Common myeloid progenitor, CD34-positive (primary cell): ENCODE measurements at regions not wholly inside any gene's neighbourhood (a gene's known extent, or its start where the extent isn't known, plus 50 kb on each side); places are given as distances from the start of the nearest gene placed in this dataset.

Source experiments
- CTCF ChIA-PET: fragments of 350-600 bp; sonication (Branson Sonifier 250); formaldehyde crosslinking; loops from one replicate; lab custom pipeline; 2021; ENCODE audit warnings: antibody characterized with exemption; lab: Charles Lee
- POLR2A ChIA-PET: fragments of 350-600 bp; sonication (Branson Sonifier 250); formaldehyde crosslinking; loops from one replicate; lab custom pipeline; 2021; ENCODE audit warnings: antibody characterized with exemption; lab: Charles Lee
- DNase-seq, 3 donors: peaks; one replicate each; pipeline versions ENCODE4 v3.0.0 to v3.0.0-alpha.2; 2013
- H3K27ac ChIP-seq, 2 experiments: 1 replicate in 1 of 2; 2 replicates in 1 of 2; pipeline ENCODE4 v1.7.0; 2013; ENCODE audit warnings: inconsistent platforms in 2 of 2, low read length in 2 of 2, mild to moderate bottlenecking in 2 of 2, low read depth in 1 of 2, moderate library complexity in 1 of 2; ENCODE audit not compliant: severe bottlenecking in 2 of 2, insufficient read depth in 1 of 2, poor library complexity in 1 of 2
- H3K27me3 ChIP-seq, 5 experiments: replicated peaks in 2 of 5; 1 replicate in 3 of 5; 2 replicates in 2 of 5; pipeline versions ENCODE4 v1.6.1 to v1.7.0; 2013; ENCODE audit warnings: low read length in 4 of 5, mild to moderate bottlenecking in 2 of 5, moderate library complexity in 2 of 5, inconsistent platforms in 1 of 5; ENCODE audit not compliant: insufficient read depth in 5 of 5, control insufficient read depth in 4 of 5
- H3K36me3 ChIP-seq, 4 experiments: 1 replicate in 2 of 4; 2 replicates in 2 of 4; pipeline versions ENCODE4 v1.6.1 to v1.7.0; 2013; ENCODE audit warnings: low read length in 3 of 4, control low read depth in 1 of 4, mild to moderate bottlenecking in 1 of 4; ENCODE audit not compliant: control insufficient read depth in 4 of 4, insufficient read depth in 4 of 4
- H3K4me1 ChIP-seq, 4 experiments: 1 replicate in 3 of 4; 2 replicates in 1 of 4; pipeline versions ENCODE4 v1.6.1 to v1.7.1; 2013; ENCODE audit warnings: low read length in 3 of 4, mild to moderate bottlenecking in 3 of 4, control low read depth in 1 of 4, inconsistent platforms in 1 of 4, moderate library complexity in 1 of 4; ENCODE audit not compliant: control insufficient read depth in 4 of 4, insufficient read depth in 4 of 4; ENCODE audit errors: control extremely low read depth in 1 of 4
- H3K4me3 ChIP-seq, 7 experiments: 1 replicate in 4 of 7; 2 replicates in 3 of 7; pipeline versions ENCODE4 v1.5.1 to v1.7.0; 2013; ENCODE audit warnings: mild to moderate bottlenecking in 7 of 7, low read length in 6 of 7, moderate library complexity in 6 of 7, inconsistent platforms in 2 of 7, low read depth in 2 of 7, control low read depth in 1 of 7; ENCODE audit not compliant: insufficient read depth in 4 of 7, control insufficient read depth in 1 of 7; ENCODE audit errors: extremely low read depth in 1 of 7
- H3K9me3 ChIP-seq, 5 experiments: 1 replicate in 4 of 5; 2 replicates in 1 of 5; pipeline versions ENCODE4 v1.6.1 to v1.7.1; 2013; ENCODE audit warnings: low read length in 4 of 5, mild to moderate bottlenecking in 2 of 5, inconsistent platforms in 1 of 5, low read depth in 1 of 5, moderate library complexity in 1 of 5; ENCODE audit not compliant: control insufficient read depth in 4 of 5, insufficient read depth in 2 of 5; ENCODE audit errors: control extremely low read depth in 1 of 5
- WGBS: methylation state at CpG from one replicate; pipeline ENCODE4 v1.1.5; 2013; ENCODE audit not compliant: insufficient coverage; 5-methylcytosine and 5-hydroxymethylcytosine counted together

DNA sequence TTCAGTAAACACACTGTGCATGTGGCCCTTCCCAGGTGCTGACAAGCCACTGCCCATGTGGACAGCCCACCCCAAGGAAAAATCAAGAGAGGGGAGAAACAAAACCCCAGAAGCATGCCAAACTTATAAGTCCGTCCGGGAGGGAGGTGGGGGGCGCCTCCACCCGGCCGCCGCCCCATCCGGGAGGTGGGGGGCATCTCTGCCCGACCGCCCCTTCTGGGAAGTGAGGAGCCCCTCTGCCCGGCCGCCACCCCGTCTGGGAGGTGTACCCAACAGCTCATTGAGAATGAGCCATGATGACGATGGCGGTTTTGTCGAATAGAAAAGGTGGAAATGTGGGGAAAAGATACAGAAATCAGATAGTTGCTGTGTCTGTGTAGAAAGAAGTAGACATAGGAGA is 53.8 kb upstream of the C2CD4B start:
- Histone ChIP-seq H3K4me3 (no peak overlapping the region), H3K27me3 (no peaks in the 10 kb centered on the region), H3K36me3 (no peaks in the 10 kb centered on the region), H3K27ac (no peak overlapping the region), H3K9me3 (peaks cover 1 to 23% (median 16%) of the 10 kb centered on the region in 5 experiments), H3K4me1 (peaks cover 0 to 8% (median 0%) of the 10 kb centered on the region in 4 experiments)
- POLR2A ChIA-PET, result interaction anchor here (0.6 kb wide), 1 partner anchor 363 kb away, joined by 3 read pairs; no protein-coding TSS in a partner anchor
- 97% methylated on average over 12 of the region's 15 CpGs for WGBS
- CTCF ChIA-PET, result no interaction called here
- DNase-seq, result no peak

DNA sequence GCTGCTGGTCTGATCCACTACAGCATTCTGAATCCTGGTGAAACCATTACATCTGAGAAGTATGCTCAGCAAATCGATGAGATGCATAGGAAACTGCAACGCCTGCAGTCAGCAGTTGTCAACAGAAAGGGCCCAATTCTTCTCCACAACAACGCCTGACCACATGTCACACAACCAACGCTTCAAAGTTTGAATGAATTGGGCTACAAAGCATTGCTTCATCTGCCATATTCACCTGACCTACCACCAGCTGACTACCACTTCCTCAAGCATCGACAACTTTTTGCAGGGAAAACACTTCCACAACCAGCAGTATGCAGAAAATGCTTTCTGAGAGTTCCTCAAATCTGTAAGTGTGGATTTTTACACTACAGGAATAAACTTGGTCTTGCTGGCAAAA is 54.7 kb upstream of the C2CD4B start:
- POLR2A ChIA-PET, result no interaction called here
- 93% methylated on average over 4 of the region's 5 CpGs for WGBS
- Histone ChIP-seq H3K27ac (no peak overlapping the region), H3K4me1 (peaks cover 0 to 8% (median 0%) of the 10 kb centered on the region in 4 experiments), H3K4me3 (no peak overlapping the region), H3K27me3 (no peaks in the 10 kb centered on the region), H3K36me3 (no peaks in the 10 kb centered on the region), H3K9me3 (peaks cover 1 to 27% (median 18%) of the 10 kb centered on the region in 5 experiments)
- CTCF ChIA-PET, result no interaction called here
- no peak for DNase-seq

DNA sequence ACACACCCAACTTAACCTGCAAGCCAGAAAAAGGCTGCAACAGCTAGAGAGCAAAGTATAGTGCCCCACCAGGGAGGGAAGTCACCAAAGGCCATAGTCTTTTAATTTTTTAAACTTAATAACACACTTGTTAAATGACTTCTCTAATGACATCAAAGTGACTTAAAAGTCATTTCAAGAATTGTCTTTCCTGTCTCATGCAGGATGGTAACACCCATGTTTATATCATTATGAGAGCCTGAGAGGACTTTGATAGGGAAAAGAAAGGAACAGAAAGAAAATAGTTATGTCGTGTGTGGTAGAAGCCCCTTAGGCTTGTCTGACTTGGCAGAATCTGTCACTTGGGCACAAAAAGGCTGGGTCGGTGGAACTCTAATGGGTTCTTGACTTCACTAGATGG is 57.9 kb upstream of the C2CD4B start:
- peaks cover 0 to 11% (median 6%) of the 10 kb centered on the region in 5 experiments for H3K9me3 ChIP-seq
- POLR2A ChIA-PET, result interaction anchor here (0.7 kb wide), 1 partner anchor 1217 kb away, joined by 4 read pairs; no protein-coding TSS in a partner anchor
- no peak overlapping the region for H3K27ac ChIP-seq
- no peak overlapping the region for H3K4me3 ChIP-seq
- no peaks in the 10 kb centered on the region for H3K36me3 ChIP-seq
- WGBS, result 91% methylated on average over 2 of the region's 2 CpGs
- peaks cover 0 to 2% (median 0%) of the 10 kb centered on the region in 5 experiments for H3K27me3 ChIP-seq
- no peak for DNase-seq
- H3K4me1 ChIP-seq, result peaks cover 0 to 8% (median 0%) of the 10 kb centered on the region in 4 experiments
- CTCF ChIA-PET, result no interaction called here

DNA sequence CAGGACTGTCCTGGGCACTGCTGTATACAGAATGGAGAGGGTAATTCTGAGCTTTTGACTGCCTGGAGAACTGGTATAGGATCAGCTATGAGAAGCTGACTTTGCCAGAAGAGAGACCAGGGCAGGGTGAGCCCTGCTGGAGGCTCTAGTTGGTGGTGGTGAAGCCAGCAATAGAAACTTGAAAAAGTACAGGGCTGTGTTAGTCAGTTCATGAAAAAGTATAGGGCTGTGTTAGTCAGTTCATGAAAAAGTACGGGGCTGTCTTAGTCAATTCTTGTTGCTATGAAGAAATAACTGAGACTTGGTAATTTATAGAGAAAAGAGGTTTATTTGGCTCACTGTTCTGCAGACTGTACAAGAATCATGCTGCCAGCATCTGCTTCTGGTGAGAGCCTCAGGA is 63.5 kb upstream of the C2CD4B start:
- Histone ChIP-seq H3K27me3 (peaks cover 0 to 3% (median 0%) of the 10 kb centered on the region in 5 experiments), H3K4me3 (no peak overlapping the region), H3K36me3 (no peaks in the 10 kb centered on the region), H3K27ac (no peak overlapping the region), H3K9me3 (peaks cover 0 to 4% (median 0%) of the 10 kb centered on the region in 5 experiments), H3K4me1 (no peaks in the 10 kb centered on the region)
- ChIA-PET POLR2A (no interaction called here), CTCF (no interaction called here)
- DNase-seq, result no peak
- WGBS, result 100% methylated on average over 1 of the region's 1 CpG

DNA sequence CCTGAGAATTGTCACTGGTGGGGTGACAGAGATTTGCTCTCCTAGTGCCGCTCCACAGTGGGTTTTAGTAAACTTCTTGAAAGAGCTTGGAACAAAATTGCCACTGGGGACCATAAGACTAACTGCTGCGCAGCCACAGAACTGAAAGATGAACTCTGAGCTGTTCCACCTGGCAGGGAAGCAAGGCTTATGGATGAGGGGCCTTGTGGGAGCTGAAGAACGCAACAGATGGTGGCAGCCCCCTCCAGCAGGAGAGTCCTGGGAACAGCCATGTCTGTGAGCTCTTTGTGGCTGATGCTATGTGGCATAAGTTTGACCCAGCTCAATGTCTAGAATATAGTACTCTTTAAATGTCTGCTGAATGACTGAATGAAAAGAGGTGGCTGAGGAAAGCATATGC is 66.8 kb upstream of the C2CD4B start:
- H3K9me3 ChIP-seq, result peaks cover 0 to 2% (median 0%) of the 10 kb centered on the region in 5 experiments
- POLR2A ChIA-PET, result no interaction called here
- no peaks in the 10 kb centered on the region for H3K4me1 ChIP-seq
- H3K36me3 ChIP-seq, result no peaks in the 10 kb centered on the region
- WGBS, result 79% methylated on average over 2 of the region's 3 CpGs
- no peak overlapping the region for H3K27ac ChIP-seq
- H3K27me3 ChIP-seq, result peaks cover 0 to 4% (median 1%) of the 10 kb centered on the region in 5 experiments
- H3K4me3 ChIP-seq, result no peak overlapping the region
- CTCF ChIA-PET, result interaction anchor here (1.2 kb wide), 1 partner anchor 38 kb away, joined by 3 read pairs; no protein-coding TSS in a partner anchor
- DNase-seq, result no peak

DNA sequence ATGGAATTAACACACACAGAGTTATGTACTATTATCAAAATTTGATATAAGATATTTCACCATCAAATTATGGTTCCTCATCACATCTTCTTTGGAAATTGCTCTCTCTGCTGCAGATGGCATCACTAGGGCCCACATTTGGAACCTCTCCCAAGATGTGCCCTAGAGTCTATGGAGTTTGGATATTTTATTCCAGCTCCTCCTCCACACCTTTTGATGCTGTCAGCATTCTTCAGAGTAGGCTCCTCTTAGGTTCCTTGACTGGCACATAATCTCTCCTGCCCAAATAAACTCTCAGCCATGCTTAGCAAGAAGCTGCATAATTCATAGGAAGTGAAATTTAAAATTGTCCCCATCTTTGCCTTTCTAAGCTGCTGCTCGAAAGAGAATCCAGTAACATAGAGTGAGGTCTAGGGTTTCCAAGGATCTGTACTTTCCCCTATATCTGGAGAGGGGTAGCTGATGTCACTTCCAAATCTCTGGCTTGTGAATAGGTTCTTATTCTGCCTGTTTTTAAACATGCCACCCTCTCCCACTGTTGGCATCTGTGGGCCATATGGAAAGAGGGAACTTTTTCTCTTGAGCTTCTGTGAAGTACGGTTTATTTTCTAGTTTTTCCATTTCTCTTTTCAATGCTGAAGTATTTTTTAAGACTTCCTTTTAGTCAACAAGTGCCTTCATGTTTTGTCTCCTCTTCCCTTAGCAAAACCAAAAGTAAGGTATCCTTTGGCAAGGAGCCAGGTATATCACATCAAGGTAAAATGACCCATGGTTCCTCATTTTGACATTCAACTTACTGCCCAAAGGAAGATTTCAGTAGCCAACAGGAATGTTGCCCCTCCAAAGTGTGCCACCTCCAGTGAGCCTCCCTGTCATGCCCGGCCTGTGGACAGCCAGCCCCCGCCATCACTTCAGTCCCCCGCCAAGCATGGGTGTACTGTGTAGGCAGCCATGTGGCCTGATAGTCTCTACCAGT is 75.3 kb upstream of the C2CD4B start:
- ChIA-PET CTCF (interaction anchor here (0.9 kb wide), 1 partner anchor 14 kb away, joined by 3 read pairs; no protein-coding TSS in a partner anchor), POLR2A (no interaction called here)
- no peak overlapping the region for H3K27ac ChIP-seq
- no peaks in the 10 kb centered on the region for H3K36me3 ChIP-seq
- DNase-seq, result no peak
- WGBS, result 93% methylated on average over 3 of the region's 5 CpGs
- peaks cover 0 to 8% (median 2%) of the 10 kb centered on the region in 5 experiments for H3K9me3 ChIP-seq
- H3K4me1 ChIP-seq, result no peaks in the 10 kb centered on the region
- H3K4me3 ChIP-seq, result no peak overlapping the region
- H3K27me3 ChIP-seq, result peaks cover 0 to 1% (median 0%) of the 10 kb centered on the region in 5 experiments
